Urinary bladder (tissue), 3 donors: ENCODE measurements at regions not wholly inside any gene's neighbourhood (a gene's known extent, or its start where the extent isn't known, plus 50 kb on each side); places are given as distances from the start of the nearest gene placed in this dataset.

Experiments
- DNase-seq: peaks from one replicate; pipeline ENCODE4 v3.0.0-alpha.2; 2015; ENCODE audit errors: extremely low spot score
- H3K27ac ChIP-seq: one replicate; pipeline ENCODE4 v1.5.1; 2013; ENCODE audit warnings: low read depth, mild to moderate bottlenecking, moderate library complexity
- H3K36me3 ChIP-seq: one replicate; pipeline ENCODE4 v1.6.1; 2013; ENCODE audit warnings: mild to moderate bottlenecking, moderate library complexity; ENCODE audit not compliant: insufficient read depth
- H3K4me1 ChIP-seq: one replicate; pipeline ENCODE4 v1.6.1; 2013; ENCODE audit warnings: mild to moderate bottlenecking, moderate library complexity; ENCODE audit not compliant: insufficient read depth
- H3K4me3 ChIP-seq: one replicate; pipeline ENCODE4 v1.5.1; 2013; ENCODE audit warnings: low read depth, low read length
- WGBS: extraction: QIAGEN DNeasy Blood & Tissue Kit; methylation state at CpG from one replicate; pipeline ENCODE4 v1.1.7; 2013; 5-methylcytosine and 5-hydroxymethylcytosine counted together
- donor health status: healthy with polysubstance abuse.
- donor health status: healthy.

GRCh38 chr5:107782561-107783169 lies 111.9 kb upstream of the EFNA5 start:
- no peaks in the 10 kb centered on the region for H3K36me3 ChIP-seq
- no peak for DNase-seq
- no peak overlapping the region for H3K27ac ChIP-seq
- H3K4me3 ChIP-seq = no peak overlapping the region
- 41% methylated on average over 4 of the region's 4 CpGs for WGBS
- H3K4me1 ChIP-seq = no peaks in the 10 kb centered on the region

DNA sequence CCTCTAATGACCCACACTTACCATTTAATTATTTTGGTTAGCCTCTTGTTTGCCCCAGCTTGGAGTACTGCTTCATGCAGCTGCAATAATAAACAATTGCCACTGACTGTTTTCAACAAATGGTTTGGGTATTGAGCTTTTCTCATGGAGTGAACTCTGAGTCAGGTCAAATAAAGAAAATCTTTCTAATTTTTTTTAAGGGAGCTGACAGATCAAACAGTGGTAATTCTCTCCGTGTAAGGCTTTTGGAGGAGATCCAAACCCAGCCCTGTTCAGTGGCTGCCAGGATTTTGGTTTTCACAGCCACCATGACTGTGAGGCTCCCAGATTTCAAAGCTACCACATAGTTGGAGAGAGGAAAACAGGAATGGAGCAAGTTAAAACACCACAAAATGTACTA lies 110.7 kb upstream of the EFNA5 start:
- Histone ChIP-seq H3K4me3 (no peak overlapping the region), H3K36me3 (no peaks in the 10 kb centered on the region), H3K27ac (no peak overlapping the region), H3K4me1 (no peaks in the 10 kb centered on the region)
- 24% methylated on average over 1 of the region's 1 CpG for WGBS
- DNase-seq = no peak

DNA sequence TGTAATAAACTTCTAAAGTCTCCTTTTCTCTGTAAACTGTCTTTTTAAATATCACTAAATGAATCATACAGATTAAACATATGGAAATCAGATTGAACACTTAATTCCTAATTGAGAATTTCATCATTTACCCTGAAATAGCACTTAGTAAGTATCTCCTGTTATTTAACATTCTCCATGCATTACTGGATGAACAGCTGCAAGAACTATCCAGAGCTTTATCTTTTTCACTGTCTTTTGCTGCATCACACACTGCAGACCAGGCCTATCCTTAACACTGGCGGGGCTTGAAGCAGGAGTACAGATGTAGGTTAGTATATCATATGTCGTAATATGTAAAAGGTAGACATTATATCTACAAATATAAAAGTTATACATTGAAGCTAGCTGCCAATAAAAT lies 108.7 kb upstream of the EFNA5 start:
- H3K36me3 ChIP-seq = no peaks in the 10 kb centered on the region
- no peak overlapping the region for H3K27ac ChIP-seq
- DNase-seq = no peak
- WGBS = 82% methylated on average over 2 of the region's 2 CpGs
- no peak overlapping the region for H3K4me3 ChIP-seq
- no peaks in the 10 kb centered on the region for H3K4me1 ChIP-seq

- no peak overlapping the region for H3K27ac ChIP-seq
- no peaks in the 10 kb centered on the region for H3K4me1 ChIP-seq
- no peaks in the 10 kb centered on the region for H3K36me3 ChIP-seq
- 77% methylated on average over 3 of the region's 3 CpGs for WGBS
- DNase-seq = no peak
- H3K4me3 ChIP-seq = no peak overlapping the region
Measured at GRCh38 chr5:107778647-107779046, 107.9 kb upstream of the EFNA5 start.

GRCh38 chr5:107776922-107777740 lies 106.4 kb upstream of the EFNA5 start:
- Histone ChIP-seq H3K36me3 (no peaks in the 10 kb centered on the region), H3K4me1 (no peaks in the 10 kb centered on the region), H3K27ac (no peak overlapping the region), H3K4me3 (no peak overlapping the region)
- DNase-seq = no peak
- 85% methylated on average over 6 of the region's 6 CpGs for WGBS

DNA sequence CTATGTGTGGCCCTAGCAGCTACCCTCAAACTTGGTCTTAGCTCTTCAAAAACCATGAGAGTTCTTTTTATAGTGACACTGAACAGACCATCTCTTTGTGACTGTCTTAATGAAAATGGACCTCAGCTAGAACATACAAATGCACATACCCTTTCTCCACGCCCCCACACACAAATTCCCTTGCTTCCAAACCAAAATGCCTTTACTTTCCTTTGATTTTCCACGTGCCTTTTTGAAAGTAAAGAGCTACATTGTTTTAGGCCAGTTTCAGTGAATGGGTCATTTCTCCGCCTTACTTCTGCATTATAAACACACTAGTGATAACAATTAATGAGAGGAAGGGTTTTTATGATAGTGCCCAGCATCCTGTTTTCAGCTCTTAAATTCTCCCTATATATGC lies 105.8 kb upstream of the EFNA5 start:
- Histone ChIP-seq H3K27ac (no peak overlapping the region), H3K4me1 (no peaks in the 10 kb centered on the region), H3K4me3 (no peak overlapping the region), H3K36me3 (no peaks in the 10 kb centered on the region)
- WGBS = 69% methylated on average over 3 of the region's 3 CpGs
- no peak for DNase-seq

DNA sequence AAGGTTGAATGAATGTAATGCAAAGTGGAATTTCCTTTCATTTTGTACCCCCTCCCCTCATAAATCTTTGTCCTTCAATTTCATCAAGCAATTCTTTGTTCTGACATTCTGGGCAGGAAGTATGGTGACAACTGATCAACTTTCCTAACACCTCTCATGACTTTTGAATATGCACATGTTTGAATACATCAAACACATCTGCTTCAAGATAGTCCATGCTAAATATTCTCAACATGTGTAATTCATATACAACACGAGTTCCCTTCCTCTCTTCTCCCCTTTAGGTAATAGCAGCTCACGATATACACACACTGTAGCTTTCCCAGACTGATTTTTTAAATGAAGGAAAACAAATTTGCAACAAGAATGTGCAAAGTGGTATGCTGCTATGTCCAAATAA lies 103.6 kb upstream of the EFNA5 start:
- DNase-seq = no peak
- Histone ChIP-seq H3K36me3 (no peaks in the 10 kb centered on the region), H3K4me1 (no peaks in the 10 kb centered on the region), H3K27ac (no peak overlapping the region), H3K4me3 (no peak overlapping the region)
- WGBS = 69% methylated on average over 2 of the region's 2 CpGs

DNA sequence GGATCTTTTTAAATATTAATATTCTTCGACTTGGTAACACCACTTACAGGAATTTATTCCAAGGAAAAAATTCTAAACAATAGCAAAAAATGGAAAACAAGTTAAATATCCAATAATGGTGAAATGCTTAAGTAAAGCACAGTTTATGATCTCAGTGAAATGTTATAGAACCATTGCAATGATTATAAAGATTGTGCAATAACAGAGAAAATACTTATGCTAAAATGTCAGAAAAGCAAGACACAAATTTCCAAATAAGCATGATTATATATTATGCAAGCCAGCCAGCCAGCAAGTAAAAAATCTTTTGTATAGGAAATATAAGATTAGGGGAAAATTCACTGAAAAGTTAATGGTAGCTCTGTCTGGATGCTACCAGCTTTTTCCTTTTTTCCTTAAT lies 102.7 kb upstream of the EFNA5 start:
- WGBS = 92% methylated on average over 1 of the region's 1 CpG
- Histone ChIP-seq H3K4me1 (no peaks in the 10 kb centered on the region), H3K4me3 (no peak overlapping the region), H3K36me3 (no peaks in the 10 kb centered on the region), H3K27ac (no peak overlapping the region)
- DNase-seq = no peak

DNA sequence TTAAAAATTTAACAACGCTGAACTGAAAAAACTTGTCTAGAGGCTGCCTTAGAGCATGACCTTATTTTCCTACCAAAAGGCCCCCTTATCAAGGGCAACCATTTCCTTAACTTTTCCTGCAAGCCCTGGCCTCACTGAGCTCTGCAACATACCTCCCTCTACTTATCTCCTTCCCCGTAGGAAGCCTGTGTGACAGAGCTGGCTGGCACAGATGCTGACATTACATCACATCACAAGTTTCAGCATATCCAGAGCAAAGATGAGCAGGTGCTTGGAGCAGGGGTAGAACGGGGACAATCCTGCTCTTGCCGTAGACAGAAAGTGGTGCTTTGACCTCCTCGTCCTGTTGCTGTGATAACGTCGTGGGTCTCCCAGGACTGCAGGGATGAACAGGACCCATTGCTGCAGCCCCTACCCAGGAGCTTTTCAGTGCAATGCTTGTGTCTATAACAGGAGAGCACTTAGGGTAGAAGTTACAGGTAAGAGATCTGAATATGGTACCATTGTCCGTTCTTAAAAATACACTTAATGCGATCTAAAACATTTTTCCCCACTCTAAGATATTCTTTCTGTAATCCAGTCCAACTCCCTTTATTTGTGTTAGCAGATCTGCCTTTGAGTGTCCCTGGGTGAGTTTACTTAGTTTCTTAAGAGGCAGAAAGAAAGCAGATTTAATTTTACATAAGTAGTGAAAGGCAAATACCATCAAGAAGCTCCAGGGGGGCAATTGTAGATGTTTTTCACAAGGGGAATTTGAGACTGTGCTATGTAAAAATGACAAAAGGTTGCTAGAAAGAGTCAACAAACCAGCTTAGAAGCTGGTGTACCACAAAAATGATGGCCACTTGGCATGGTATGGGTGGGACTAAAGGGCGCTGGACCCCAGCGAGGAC lies 101.9 kb upstream of the EFNA5 start:
- H3K4me3 ChIP-seq = no peak overlapping the region
- H3K4me1 ChIP-seq = no peaks in the 10 kb centered on the region
- DNase-seq = no peak
- no peaks in the 10 kb centered on the region for H3K36me3 ChIP-seq
- no peak overlapping the region for H3K27ac ChIP-seq
- 64% methylated on average over 11 of the region's 11 CpGs for WGBS

- no peak overlapping the region for H3K27ac ChIP-seq
- no peaks in the 10 kb centered on the region for H3K4me1 ChIP-seq
- no peaks in the 10 kb centered on the region for H3K36me3 ChIP-seq
- H3K4me3 ChIP-seq = no peak overlapping the region
- DNase-seq = no peak
Measured at GRCh38 chr5:107771926-107772325, 101.2 kb upstream of the EFNA5 start.

GRCh38 chr5:107770051-107770450 lies 99.3 kb upstream of the EFNA5 start:
- 60% methylated on average over 7 of the region's 7 CpGs for WGBS
- no peaks in the 10 kb centered on the region for H3K36me3 ChIP-seq
- DNase-seq = no peak

DNA sequence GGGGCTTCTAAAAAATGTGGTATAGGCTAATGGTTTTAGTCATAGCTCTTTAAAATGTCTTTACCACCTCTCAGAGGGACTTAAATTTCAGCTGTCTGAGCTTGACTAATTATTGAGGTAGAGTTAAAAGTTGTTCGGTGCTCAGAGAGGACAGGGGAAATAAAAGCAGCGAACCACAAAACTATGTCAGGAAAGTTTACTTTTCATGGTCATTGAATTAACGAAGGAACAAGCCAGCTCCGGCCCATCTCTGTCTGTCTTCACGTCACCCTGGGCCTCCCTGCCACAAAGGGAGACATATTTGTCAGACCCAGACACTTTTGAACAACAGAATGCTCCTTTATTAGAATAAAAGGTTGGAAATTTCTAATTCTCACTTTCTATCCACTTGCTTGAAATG lies 98.8 kb upstream of the EFNA5 start:
- Histone ChIP-seq H3K27ac (no peak overlapping the region), H3K4me1 (no peaks in the 10 kb centered on the region), H3K36me3 (no peaks in the 10 kb centered on the region), H3K4me3 (no peak overlapping the region)
- WGBS = 86% methylated on average over 5 of the region's 5 CpGs
- DNase-seq = no peak

More at GRCh38 chr5:107770051-107770450, 99.3 kb upstream of the EFNA5 start:
- H3K4me1 ChIP-seq = no peaks in the 10 kb centered on the region
- H3K27ac ChIP-seq = no peak overlapping the region
- H3K4me3 ChIP-seq = no peak overlapping the region

DNA sequence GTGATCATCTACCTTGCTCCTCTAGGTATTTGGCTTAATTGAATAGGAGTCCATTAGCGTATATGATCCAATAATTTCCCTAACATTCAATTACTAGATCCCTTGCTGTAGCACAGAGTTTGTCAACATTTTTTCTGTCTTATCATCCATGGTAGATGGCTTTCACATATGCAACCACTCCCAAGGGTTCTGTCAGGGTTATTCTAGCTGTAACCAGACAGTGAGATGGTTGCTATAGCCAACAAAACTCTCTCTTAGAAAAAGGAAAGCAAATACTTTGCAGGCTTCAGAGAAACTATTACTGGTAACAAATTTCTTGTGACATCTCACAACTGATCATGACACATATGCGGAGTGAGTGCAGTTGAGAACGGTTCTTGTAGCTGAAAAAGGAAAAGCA lies 96.2 kb upstream of the EFNA5 start:
- DNase-seq = no peak
- Histone ChIP-seq H3K4me3 (no peak overlapping the region), H3K4me1 (no peaks in the 10 kb centered on the region), H3K27ac (no peak overlapping the region), H3K36me3 (no peaks in the 10 kb centered on the region)
- 92% methylated on average over 3 of the region's 3 CpGs for WGBS

DNA sequence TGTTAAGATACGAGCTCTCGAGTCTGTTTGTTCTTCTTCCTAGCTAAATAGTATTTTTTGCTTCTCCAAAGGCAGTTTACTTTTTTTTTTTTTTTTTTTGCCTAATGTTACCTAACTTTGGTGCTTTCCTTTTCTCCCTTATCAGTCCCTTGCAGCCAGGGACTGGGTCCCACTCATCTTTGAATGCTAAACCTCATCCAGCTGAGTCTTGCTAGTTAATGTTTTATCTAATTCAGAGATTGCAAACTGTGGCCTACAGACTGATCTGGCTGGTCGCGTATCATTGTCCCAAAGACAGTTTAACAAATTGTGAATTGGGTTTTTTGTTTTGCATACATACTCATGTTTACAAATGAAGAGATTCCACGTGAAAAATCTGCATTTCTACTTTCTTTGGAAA lies 95.7 kb upstream of the EFNA5 start:
- no peaks in the 10 kb centered on the region for H3K4me1 ChIP-seq

More for the DNA sequence above, 95.7 kb upstream of the EFNA5 start:
- Histone ChIP-seq H3K27ac (no peak overlapping the region), H3K4me3 (no peak overlapping the region), H3K36me3 (no peaks in the 10 kb centered on the region)
- no peak for DNase-seq
- 68% methylated on average over 5 of the region's 5 CpGs for WGBS
